SK-N-SH (cell line): ENCODE measurements at regions not wholly inside any gene's neighbourhood (a gene's known extent, or its start where the extent isn't known, plus 50 kb on each side); places are given as distances from the start of the nearest gene placed in this dataset.

ENCODE experiments used
- CTCF ChIA-PET: fragments of 300-600, 350-600 bp; formaldehyde crosslinking; extraction: SDS; loops from one replicate; lab custom pipeline; 2021; lab: Yijun Ruan, JAX
- POLR2A ChIA-PET: fragments of 350-600 bp; sonication (Branson Sonifier 250); formaldehyde crosslinking; extraction: SDS; loops from one replicate; lab custom pipeline; 2020; ENCODE audit warnings: antibody characterized with exemption, inconsistent platforms; lab: Yijun Ruan, JAX
- DNase-seq: peaks from one replicate; pipeline ENCODE4 v3.0.0; 2012
- H2AFZ ChIP-seq: fragments of 200-600 bp; sonication (generic); 2 replicates; pipeline ENCODE4 v1.8.1; 2016; ENCODE audit warnings: antibody characterized with exemption, mild to moderate bottlenecking, low read depth
- H3F3A ChIP-seq: fragments of 200-600 bp; sonication (generic); replicated peaks from 2 replicates; pipeline ENCODE3; 2016; ENCODE audit warnings: antibody characterized with exemption, mild to moderate bottlenecking; ENCODE audit not compliant: insufficient read depth
- H3K27ac ChIP-seq, 2 experiments: fragments of 200-500 bp in 1 of 2; fragments of 200-600 bp in 1 of 2; sonication (Bioruptor generic) in 1 of 2; sonication (generic), shearing (Covaris generic) in 1 of 2; 2 replicates each; pipeline versions ENCODE4 v1.5.1 to v1.6.1; 2014 to 2016; ENCODE audit warnings: low read depth in 2 of 2, inconsistent platforms in 1 of 2, low read length in 1 of 2, mild to moderate bottlenecking in 1 of 2, mixed read lengths in 1 of 2
- H3K27me3 ChIP-seq: fragments of 200-600 bp; sonication (generic), shearing (Covaris generic); 2 replicates; pipeline ENCODE4 v1.6.1; 2016; ENCODE audit warnings: mixed run types; ENCODE audit not compliant: insufficient read depth
- H3K36me3 ChIP-seq, 2 experiments: fragments of 200-500 bp in 1 of 2; fragments of 200-600 bp in 1 of 2; sonication (Bioruptor generic) in 1 of 2; sonication (generic) in 1 of 2; replicated peaks in 1 of 2; 2 replicates each; pipeline versions ENCODE3 to v1.5.1; 2014 to 2016; ENCODE audit warnings: low read length in 1 of 2, mild to moderate bottlenecking in 1 of 2; ENCODE audit not compliant: insufficient read depth in 2 of 2, control insufficient read depth in 1 of 2
- H3K4me1 ChIP-seq, 2 experiments: fragments of 200-500 bp in 1 of 2; fragments of 200-600 bp in 1 of 2; sonication (Bioruptor generic) in 1 of 2; sonication (generic), shearing (Covaris generic) in 1 of 2; 2 replicates each; pipeline versions ENCODE4 v1.5.1 to v1.6.1; 2014 to 2016; ENCODE audit warnings: low read depth in 1 of 2, low read length in 1 of 2, mixed run types in 1 of 2; ENCODE audit not compliant: insufficient read depth in 2 of 2, control insufficient read depth in 1 of 2
- H3K4me2 ChIP-seq: fragments of 200-600 bp; sonication (generic), shearing (Covaris generic); 2 replicates; pipeline ENCODE4 v1.6.1; 2017; ENCODE audit warnings: mixed run types
- H3K4me3 ChIP-seq, 2 experiments: fragments of 200-500 bp in 1 of 2; fragments of 200-600 bp in 1 of 2; sonication (Bioruptor generic) in 1 of 2; sonication (generic), shearing (Covaris generic) in 1 of 2; 2 replicates each; pipeline versions ENCODE4 v1.5.1 to v1.8.1; 2014 to 2016; ENCODE audit warnings: low read depth in 2 of 2, inconsistent platforms in 1 of 2, low read length in 1 of 2, mild to moderate bottlenecking in 1 of 2, mixed read lengths in 1 of 2, moderate library complexity in 1 of 2
- H3K79me2 ChIP-seq: fragments of 200-600 bp; sonication (generic); 2 replicates; pipeline ENCODE4 v1.8.1; 2017; ENCODE audit warnings: mild to moderate bottlenecking; ENCODE audit not compliant: insufficient read depth
- H3K9ac ChIP-seq: fragments of 200-600 bp; sonication (generic); 2 replicates; pipeline ENCODE4 v1.6.1; 2017; ENCODE audit warnings: mixed run types
- H3K9me2 ChIP-seq: fragments of 200-600 bp; sonication (generic); 2 replicates; pipeline ENCODE4 v1.6.1; 2017; ENCODE audit warnings: mixed run types
- H3K9me3 ChIP-seq: fragments of 200-600 bp; sonication (generic); 2 replicates; pipeline ENCODE4 v1.6.1; 2017; ENCODE audit warnings: mixed run types, mild to moderate bottlenecking, moderate library complexity
- H4K20me1 ChIP-seq: fragments of 200-600 bp; sonication (generic); 2 replicates; pipeline ENCODE4 v1.6.1; 2017; ENCODE audit warnings: mild to moderate bottlenecking, mixed run types; ENCODE audit not compliant: insufficient read depth
- ELF1 ChIP-seq: IDR thresholded peaks from 2 replicates; pipeline ENCODE4 v1.4.0; 2012
- FOXJ3 ChIP-seq: sonication (generic); formaldehyde crosslinking; IDR thresholded peaks from 2 replicates; pipeline ENCODE4 v1.5.1; 2020; ENCODE audit warnings: mild to moderate bottlenecking, missing genetic modification reagents
- FOXM1 ChIP-seq: IDR thresholded peaks from 2 replicates; pipeline ENCODE4 v1.4.0; 2012; ENCODE audit warnings: low read depth, mild to moderate bottlenecking
- GABPA ChIP-seq: IDR thresholded peaks from 2 replicates; pipeline ENCODE4 v1.4.0; 2012; ENCODE audit warnings: low read depth, mild to moderate bottlenecking
- MAX ChIP-seq: IDR thresholded peaks from 2 replicates; pipeline ENCODE4 v1.4.0; 2012; ENCODE audit warnings: low read depth
- NRF1 ChIP-seq: IDR thresholded peaks from 2 replicates; pipeline ENCODE4 v1.6.1; 2012; ENCODE audit warnings: low read depth, mild to moderate bottlenecking, low read length
- RAD21 ChIP-seq: IDR thresholded peaks from 2 replicates; pipeline ENCODE4 v1.6.1; 2012; ENCODE audit warnings: mild to moderate bottlenecking, low read length
- REST ChIP-seq: IDR thresholded peaks from 2 replicates; pipeline ENCODE4 v1.6.1; 2012; ENCODE audit warnings: mild to moderate bottlenecking, low read depth, low read length, moderate library complexity
- SIN3A ChIP-seq: IDR thresholded peaks from 2 replicates; pipeline ENCODE4 v1.6.1; 2012; ENCODE audit warnings: low read depth, mild to moderate bottlenecking, low read length, moderate library complexity, borderline replicate concordance
- SMC3 ChIP-seq: IDR thresholded peaks from 2 replicates; pipeline ENCODE4 v1.6.1; 2012; ENCODE audit warnings: low read depth, low read length, improper control_type of control experiment
- TAF1 ChIP-seq: IDR thresholded peaks from 2 replicates; pipeline ENCODE4 v1.6.1; 2012; ENCODE audit warnings: low read depth, mild to moderate bottlenecking, low read length, moderate library complexity, borderline replicate concordance
- ZBTB33 ChIP-seq: IDR thresholded peaks from 2 replicates; pipeline ENCODE4 v1.4.0; 2012; ENCODE audit warnings: low read depth, borderline replicate concordance
- WGBS: methylation state at CpG from one replicate; pipeline ENCODE4 v1.1.6; 2017; ENCODE audit warnings: low lambda C conversion rate; 5-methylcytosine and 5-hydroxymethylcytosine counted together
- TF ChIP-seq, protein P1 (sequence below): fragments of 150-350 bp; IDR thresholded peaks from 2 replicates; pipeline ENCODE4 v1.6.1; 2017; ENCODE audit warnings: antibody characterized with exemption, low read length, low read depth, borderline replicate concordance
- TF ChIP-seq, protein P2 (sequence below): fragments of 200-600 bp; sonication (generic); IDR thresholded peaks from 2 replicates; pipeline ENCODE4 v1.6.1; 2017; ENCODE audit warnings: antibody characterized with exemption, mild to moderate bottlenecking, moderate library complexity
- TF ChIP-seq, protein P3 (sequence below): IDR thresholded peaks from 2 replicates; pipeline ENCODE4 v1.4.0; 2012; ENCODE audit warnings: low read depth, borderline replicate concordance

DNA sequence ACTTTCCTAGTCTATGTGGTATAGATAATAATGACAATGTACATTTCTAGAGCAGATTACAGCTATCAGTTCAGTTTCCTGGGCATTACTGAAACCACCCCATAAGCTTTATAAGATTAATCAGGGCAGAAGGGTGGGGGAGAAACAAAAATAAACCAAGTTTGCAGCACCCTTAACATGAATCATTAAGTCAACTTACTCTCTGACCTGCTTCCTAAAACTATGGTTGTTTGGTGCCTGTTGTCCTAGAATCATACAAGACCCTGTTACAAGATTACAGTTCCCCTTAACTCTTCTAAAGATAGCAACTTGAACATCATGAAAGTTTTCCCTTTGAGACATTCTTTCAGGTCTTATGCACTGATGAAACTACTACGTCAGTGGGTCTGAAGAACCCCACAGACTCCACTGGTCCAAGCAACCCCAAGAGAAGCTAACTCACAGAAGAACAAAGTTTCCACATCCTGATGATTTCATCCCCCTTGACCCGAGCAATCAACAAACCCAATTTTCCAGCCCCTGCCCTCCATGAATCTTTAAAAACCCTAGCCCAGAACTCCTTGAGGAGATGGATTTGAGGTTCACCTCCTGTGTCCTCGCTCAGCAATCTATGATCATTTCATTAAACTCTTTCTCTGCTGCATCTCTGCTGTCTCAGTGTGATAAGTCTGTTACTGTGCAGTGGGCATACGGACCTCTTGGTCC is 336.5 kb downstream of the FOXO1 start:
- H3K27ac ChIP-seq: no peak overlapping the region
- no peak for TF ChIP-seq SMC3
- TF ChIP-seq ELF1: no peak
- no peak for TF ChIP-seq SIN3A
- TF ChIP-seq NRF1: no peak
- TF ChIP-seq GABPA: no peak
- TF ChIP-seq, protein P1, sequence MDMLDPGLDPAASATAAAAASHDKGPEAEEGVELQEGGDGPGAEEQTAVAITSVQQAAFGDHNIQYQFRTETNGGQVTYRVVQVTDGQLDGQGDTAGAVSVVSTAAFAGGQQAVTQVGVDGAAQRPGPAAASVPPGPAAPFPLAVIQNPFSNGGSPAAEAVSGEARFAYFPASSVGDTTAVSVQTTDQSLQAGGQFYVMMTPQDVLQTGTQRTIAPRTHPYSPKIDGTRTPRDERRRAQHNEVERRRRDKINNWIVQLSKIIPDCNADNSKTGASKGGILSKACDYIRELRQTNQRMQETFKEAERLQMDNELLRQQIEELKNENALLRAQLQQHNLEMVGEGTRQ: no peak
- TF ChIP-seq FOXJ3 (CRISPR knock-in tag): no peak
- TF ChIP-seq TAF1: no peak
- no peak for TF ChIP-seq MAX
- no peak for TF ChIP-seq RAD21
- TF ChIP-seq, protein P2, sequence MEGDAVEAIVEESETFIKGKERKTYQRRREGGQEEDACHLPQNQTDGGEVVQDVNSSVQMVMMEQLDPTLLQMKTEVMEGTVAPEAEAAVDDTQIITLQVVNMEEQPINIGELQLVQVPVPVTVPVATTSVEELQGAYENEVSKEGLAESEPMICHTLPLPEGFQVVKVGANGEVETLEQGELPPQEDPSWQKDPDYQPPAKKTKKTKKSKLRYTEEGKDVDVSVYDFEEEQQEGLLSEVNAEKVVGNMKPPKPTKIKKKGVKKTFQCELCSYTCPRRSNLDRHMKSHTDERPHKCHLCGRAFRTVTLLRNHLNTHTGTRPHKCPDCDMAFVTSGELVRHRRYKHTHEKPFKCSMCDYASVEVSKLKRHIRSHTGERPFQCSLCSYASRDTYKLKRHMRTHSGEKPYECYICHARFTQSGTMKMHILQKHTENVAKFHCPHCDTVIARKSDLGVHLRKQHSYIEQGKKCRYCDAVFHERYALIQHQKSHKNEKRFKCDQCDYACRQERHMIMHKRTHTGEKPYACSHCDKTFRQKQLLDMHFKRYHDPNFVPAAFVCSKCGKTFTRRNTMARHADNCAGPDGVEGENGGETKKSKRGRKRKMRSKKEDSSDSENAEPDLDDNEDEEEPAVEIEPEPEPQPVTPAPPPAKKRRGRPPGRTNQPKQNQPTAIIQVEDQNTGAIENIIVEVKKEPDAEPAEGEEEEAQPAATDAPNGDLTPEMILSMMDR: no peak
- no peak for TF ChIP-seq REST
- TF ChIP-seq FOXM1: no peak
- no peak for TF ChIP-seq ZBTB33
- TF ChIP-seq, protein P3, sequence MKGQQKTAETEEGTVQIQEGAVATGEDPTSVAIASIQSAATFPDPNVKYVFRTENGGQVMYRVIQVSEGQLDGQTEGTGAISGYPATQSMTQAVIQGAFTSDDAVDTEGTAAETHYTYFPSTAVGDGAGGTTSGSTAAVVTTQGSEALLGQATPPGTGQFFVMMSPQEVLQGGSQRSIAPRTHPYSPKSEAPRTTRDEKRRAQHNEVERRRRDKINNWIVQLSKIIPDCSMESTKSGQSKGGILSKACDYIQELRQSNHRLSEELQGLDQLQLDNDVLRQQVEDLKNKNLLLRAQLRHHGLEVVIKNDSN: no peak
- ChIA-PET POLR2A (no interaction called here), CTCF (no interaction called here)
- no peak overlapping the region for H3K4me3 ChIP-seq
- no peaks in the 10 kb centered on the region for H3F3A ChIP-seq
- no peaks in the 10 kb centered on the region for H4K20me1 ChIP-seq
- H3K9me2 ChIP-seq: no peaks in the 10 kb centered on the region
- WGBS: 51% methylated on average over 4 of the region's 4 CpGs
- H3K9ac ChIP-seq: no peak overlapping the region
- H3K9me3 ChIP-seq: no peaks in the 10 kb centered on the region
- H3K4me2 ChIP-seq: no peak overlapping the region
- H3K27me3 ChIP-seq: no peaks in the 10 kb centered on the region
- no peaks in the 10 kb centered on the region; a peak in 1 of 4 replicates for H3K4me1 ChIP-seq
- no peak overlapping the region for H2AFZ ChIP-seq
- no peak for DNase-seq
- no peaks in the 10 kb centered on the region for H3K79me2 ChIP-seq
- H3K36me3 ChIP-seq: no peaks in the 10 kb centered on the region
